PFSK-1 (cell line): ENCODE measurements at regions not wholly inside any gene's neighbourhood (a gene's known extent, or its start where the extent isn't known, plus 50 kb on each side); places are given as distances from the start of the nearest gene placed in this dataset.

Source experiments
- FOXP2 ChIP-seq: optimal IDR thresholded peaks from 2 replicates; pipeline ENCODE3; 2011; ENCODE audit warnings: borderline replicate concordance, control low read depth, inconsistent platforms; ENCODE audit not compliant: insufficient read depth; ENCODE audit errors: extremely low read length, extremely low read depth
- POLR2AphosphoS5 ChIP-seq: IDR thresholded peaks from 2 replicates; pipeline ENCODE4 v1.6.1; 2012; ENCODE audit warnings: low read depth, mild to moderate bottlenecking, control low read depth, low read length, moderate library complexity
- REST ChIP-seq, 2 experiments: IDR thresholded peaks; 2 replicates each; pipeline versions ENCODE4 v1.6.1 to v1.8.0; 2011 to 2012; ENCODE audit warnings: low read depth in 2 of 2, low read length in 2 of 2, control low read depth in 1 of 2, inconsistent platforms in 1 of 2, mild to moderate bottlenecking in 1 of 2, moderate library complexity in 1 of 2; ENCODE audit not compliant: insufficient read depth in 1 of 2
- SIN3A ChIP-seq: IDR thresholded peaks from 2 replicates; pipeline ENCODE4 v1.6.1; 2012; ENCODE audit warnings: mild to moderate bottlenecking, low read length, moderate library complexity, borderline replicate concordance; ENCODE audit not compliant: insufficient read depth
- TAF1 ChIP-seq: IDR thresholded peaks from 2 replicates; pipeline ENCODE4 v1.6.1; 2012; ENCODE audit warnings: low read length, control low read depth, borderline replicate concordance; ENCODE audit not compliant: insufficient read depth

- TF ChIP-seq TAF1 = no peak
- no peak for TF ChIP-seq FOXP2
- no peak for TF ChIP-seq REST (IDR thresholded peaks at IDR 0.05; ENCODE audit: insufficient read depth in 1 of 2, low read depth in 2 of 2, low read length in 2 of 2)
- TF ChIP-seq POLR2AphosphoS5 = no peak
- no peak for TF ChIP-seq SIN3A
Measured at GRCh38 chr2:215862351-215862771, 151.0 kb downstream of the MREG start.

GRCh38 chr2:215861607-215862350 is 151.6 kb downstream of the MREG start:
- TF ChIP-seq FOXP2 = no peak

- no peak for TF ChIP-seq TAF1
- TF ChIP-seq POLR2AphosphoS5 = no peak
- TF ChIP-seq REST (IDR thresholded peaks at IDR 0.05; ENCODE audit: insufficient read depth in 1 of 2, low read depth in 2 of 2, low read length in 2 of 2) = no peak
- no peak for TF ChIP-seq FOXP2
- TF ChIP-seq SIN3A = no peak
Measured at GRCh38 chr2:215856080-215856479, 157.3 kb downstream of the MREG start.

GRCh38 chr2:215854008-215854407 is 159.3 kb downstream of the MREG start:
- TF ChIP-seq POLR2AphosphoS5 (no peak), FOXP2 (no peak), SIN3A (no peak), REST (IDR thresholded peaks at IDR 0.05; ENCODE audit: insufficient read depth in 1 of 2, low read depth in 2 of 2, low read length in 2 of 2) (no peak), TAF1 (no peak)

- TF ChIP-seq REST (IDR thresholded peaks at IDR 0.05; ENCODE audit: insufficient read depth in 1 of 2, low read depth in 2 of 2, low read length in 2 of 2) = no peak
- no peak for TF ChIP-seq FOXP2
- no peak for TF ChIP-seq POLR2AphosphoS5
- no peak for TF ChIP-seq TAF1
- TF ChIP-seq SIN3A = no peak
Measured at GRCh38 chr2:215851696-215852095, 161.7 kb downstream of the MREG start.
